Gastrocnemius medialis (tissue), 4 donors: ENCODE measurements at regions not wholly inside any gene's neighbourhood (a gene's known extent, or its start where the extent isn't known, plus 50 kb on each side); places are given as distances from the start of the nearest gene placed in this dataset.

Experiments
- CTCF ChIP-seq, 5 experiments: fragments of 450-650 bp in 3 of 5; fragments of 200-600 bp in 2 of 5; sonication (generic) in 2 of 5; IDR thresholded peaks in 4 of 5; conservative IDR thresholded peaks in 1 of 5; 1 replicate in 4 of 5; 2 replicates in 1 of 5; pipeline ENCODE4 v1.5.1; 2016 to 2019; ENCODE audit warnings: antibody characterized with exemption in 5 of 5, mild to moderate bottlenecking in 3 of 5, moderate library complexity in 3 of 5
- POLR2A ChIP-seq, 2 donors: fragments of 450-650 bp; IDR thresholded peaks; one replicate each; pipeline ENCODE4 v1.6.1; 2017; ENCODE audit warnings: antibody characterized with exemption in 2 of 2, mild to moderate bottlenecking in 2 of 2, moderate library complexity in 2 of 2

DNA sequence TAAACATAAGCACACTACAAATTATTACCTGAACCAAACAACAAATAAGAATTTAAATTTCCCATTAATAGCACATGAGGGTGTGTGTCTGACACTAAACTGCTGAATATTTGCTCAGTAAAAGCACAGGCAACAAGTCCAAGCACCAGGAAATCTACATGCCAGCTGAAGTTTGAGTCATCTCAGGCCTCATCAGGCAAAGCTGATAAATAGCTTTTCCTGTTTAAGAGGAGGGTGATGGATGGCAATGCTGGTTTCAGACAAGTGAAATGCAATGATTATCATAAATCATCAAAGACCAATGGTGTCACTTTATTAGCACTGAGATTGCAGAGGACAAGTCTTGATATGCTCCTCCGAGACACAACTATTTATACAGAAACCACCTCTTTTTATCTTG, 1668.0 kb upstream of the C9orf72 start:
- TF ChIP-seq CTCF (IDR thresholded peaks at IDR 0.05 in 4 of 5, conservative IDR thresholded peaks at IDR 0.05 in 1 of 5) = no peak
- no peak for TF ChIP-seq POLR2A (IDR thresholded peaks at IDR 0.05)
